A549 (cell line): ENCODE measurements at regions not wholly inside any gene's neighbourhood (a gene's known extent, or its start where the extent isn't known, plus 50 kb on each side); places are given as distances from the start of the nearest gene placed in this dataset.

Experiments
- ATAC-seq, 2 experiments: fragments of 200-7000 bp in 1 of 2; fragments of >200 bp in 1 of 2; cut with Nextera tagmentation in 1 of 2; cut with Tn5 transposase in 1 of 2; 3 replicates each; pipeline versions ENCODE4 v1.8.0 to v1.9.1; 2018 to 2020; ENCODE audit warnings: mild to moderate bottlenecking in 1 of 2, moderate library complexity in 1 of 2
- CTCF ChIA-PET: fragments of 300-600 bp; sonication (Branson Sonifier 250); formaldehyde crosslinking; extraction: SDS; loops from one replicate; lab custom pipeline; 2021; ENCODE audit warnings: antibody characterized with exemption, inconsistent platforms; lab: Yijun Ruan, JAX
- POLR2A ChIA-PET: fragments of 350-600 bp; formaldehyde crosslinking; extraction: SDS; loops from one replicate; lab custom pipeline; 2021; ENCODE audit warnings: antibody characterized with exemption, inconsistent platforms; lab: Yijun Ruan, JAX
- DNase-seq, 2 experiments: peaks; one replicate each; pipeline versions ENCODE4 v3.0.0 to v3.0.0-alpha.2; 2011 to 2016; ENCODE audit warnings: low read depth in 1 of 2, low spot score in 1 of 2
- FAIRE-seq: peaks from 2 replicates; lab custom pipeline; 2011; peaks lifted over from hg19 to GRCh38; lab: Jason Lieb, UNC
- H3K27ac ChIP-seq, 2 experiments: fragments of >200 bp; sonication (Bioruptor Twin); formaldehyde crosslinking; 3 replicates each; pipeline ENCODE4 v1.5.1; 2016 to 2017
- H3K4me1 ChIP-seq: fragments of >200 bp; sonication (Bioruptor Twin); formaldehyde crosslinking; 3 replicates; pipeline ENCODE4 v1.6.1; 2016
- H3K4me2 ChIP-seq: fragments of >200 bp; sonication (Bioruptor Twin); formaldehyde crosslinking; 3 replicates; pipeline ENCODE4 v1.6.1; 2016
- H3K4me3 ChIP-seq: fragments of >200 bp; sonication (Bioruptor Twin); formaldehyde crosslinking; 3 replicates; pipeline ENCODE4 v1.5.1; 2016
- H3K9me3 ChIP-seq: fragments of >200 bp; sonication (Bioruptor Twin); formaldehyde crosslinking; 3 replicates; pipeline ENCODE4 v1.6.1; 2016
- BCL3 ChIP-seq: fragments of >200 bp; sonication (Bioruptor Twin); formaldehyde crosslinking; IDR thresholded peaks from 3 replicates; pipeline ENCODE4 v1.6.1; 2016
- BHLHE40 ChIP-seq: IDR thresholded peaks from 2 replicates; pipeline ENCODE4 v1.6.1; 2012; ENCODE audit warnings: low read depth, low read length, inconsistent platforms
- CBX2 ChIP-seq: fragments of 200-600 bp; sonication (generic); IDR thresholded peaks from 2 replicates; pipeline ENCODE4 v1.6.1; 2016; ENCODE audit warnings: low read depth, mild to moderate bottlenecking, borderline replicate concordance
- CEBPB ChIP-seq, 2 experiments: fragments of >200 bp in 1 of 2; sonication (Bioruptor Twin) in 1 of 2; formaldehyde crosslinking in 1 of 2; IDR thresholded peaks; 2 replicates each; pipeline ENCODE4 v1.6.1; 2012 to 2016
- CHD2 ChIP-seq: fragments of 150-350 bp; IDR thresholded peaks from 2 replicates; pipeline ENCODE4 v1.6.1; 2014; ENCODE audit warnings: low read length; ENCODE audit not compliant: partially characterized antibody
- EHF ChIP-seq: fragments of 250-450 bp; sonication (Bioruptor Pico); IDR thresholded peaks from 2 replicates; pipeline ENCODE4 v1.5.0; 2020; ENCODE audit warnings: mild to moderate bottlenecking
- EHMT2 ChIP-seq: fragments of 200-600 bp; sonication (generic); IDR thresholded peaks from 2 replicates; pipeline ENCODE4 v1.6.1; 2016; ENCODE audit warnings: antibody characterized with exemption, low read depth, mild to moderate bottlenecking, moderate library complexity
- FOSB ChIP-seq: fragments of 250-450 bp; sonication (Bioruptor Pico); IDR thresholded peaks from 2 replicates; pipeline ENCODE4 v1.5.0; 2020; ENCODE audit warnings: mild to moderate bottlenecking, moderate library complexity
- HDAC2 ChIP-seq: fragments of 200-600 bp; sonication (generic); IDR thresholded peaks from 2 replicates; pipeline ENCODE4 v1.6.1; 2016
- HES2 ChIP-seq: fragments of >200 bp; sonication (Bioruptor Twin); formaldehyde crosslinking; IDR thresholded peaks from 2 replicates; pipeline ENCODE4 v1.6.1; 2016
- HEYL ChIP-seq: fragments of 250-450 bp; sonication (Bioruptor Pico); IDR thresholded peaks from 2 replicates; pipeline ENCODE4 v1.8.0; 2021; ENCODE audit warnings: mild to moderate bottlenecking, moderate library complexity
- HMGXB4 ChIP-seq: fragments of 250-450 bp; sonication (Bioruptor Pico); IDR thresholded peaks from 2 replicates; pipeline ENCODE4 v1.5.0; 2021; ENCODE audit warnings: mild to moderate bottlenecking, moderate library complexity, borderline replicate concordance
- JUN ChIP-seq, 2 experiments: fragments of >200 bp; sonication (Bioruptor Twin); formaldehyde crosslinking; IDR thresholded peaks; 2 replicates in 1 of 2; 3 replicates in 1 of 2; pipeline ENCODE4 v1.6.1; 2016 to 2017
- JUNB ChIP-seq: fragments of >200 bp; sonication (Bioruptor Twin); formaldehyde crosslinking; IDR thresholded peaks from 2 replicates; pipeline ENCODE4 v1.6.1; 2016
- MAFK ChIP-seq: fragments of 450-650 bp; IDR thresholded peaks from 2 replicates; pipeline ENCODE4 v1.6.1; 2014; ENCODE audit not compliant: partially characterized antibody
- MAZ ChIP-seq: fragments of 150-350 bp; IDR thresholded peaks from 2 replicates; pipeline ENCODE4 v1.6.1; 2014; ENCODE audit warnings: antibody characterized with exemption, low read depth, low read length, borderline replicate concordance
- NFE2L2 ChIP-seq: fragments of 150-350 bp; conservative IDR thresholded peaks from 2 replicates; pipeline ENCODE4 v1.6.1; 2014; ENCODE audit warnings: low read length
- PHF8 ChIP-seq: fragments of 200-600 bp; sonication (generic); IDR thresholded peaks from 2 replicates; pipeline ENCODE4 v1.6.1; 2016; ENCODE audit warnings: low read depth, mild to moderate bottlenecking, antibody characterized with exemption, moderate library complexity, borderline replicate concordance
- POLR2AphosphoS2 ChIP-seq: conservative IDR thresholded peaks from 2 replicates; pipeline ENCODE4 v1.6.1; 2012; ENCODE audit warnings: low read length, improper control_type of control experiment, inconsistent platforms
- RCOR1 ChIP-seq: fragments of 150-350 bp; IDR thresholded peaks from 2 replicates; pipeline ENCODE4 v1.6.1; 2014; ENCODE audit warnings: antibody characterized with exemption, low read length, low read depth
- REST ChIP-seq: fragments of 200-600 bp; sonication (generic); IDR thresholded peaks from 2 replicates; pipeline ENCODE4 v1.6.1; 2016; ENCODE audit warnings: antibody characterized with exemption, mild to moderate bottlenecking, moderate library complexity
- RNF2 ChIP-seq: fragments of 200-600 bp; sonication (generic); IDR thresholded peaks from 2 replicates; pipeline ENCODE4 v1.6.1; 2016; ENCODE audit warnings: low read depth, mild to moderate bottlenecking, antibody characterized with exemption, moderate library complexity, borderline replicate concordance
- SMC3 ChIP-seq: fragments of >200 bp; sonication (Bioruptor Twin); formaldehyde crosslinking; IDR thresholded peaks from 3 replicates; pipeline ENCODE4 v1.6.1; 2018; ENCODE audit warnings: inconsistent platforms
- TP53 ChIP-seq: fragments of 250-450 bp; sonication (Bioruptor Pico); IDR thresholded peaks from 2 replicates; pipeline ENCODE4 v1.5.0; 2021; ENCODE audit warnings: mild to moderate bottlenecking, moderate library complexity

- TF ChIP-seq HEYL (CRISPR knock-in tag) = no peak
- no peak for TF ChIP-seq RNF2
- no peak for TF ChIP-seq RCOR1
- no peak for TF ChIP-seq EHF (CRISPR knock-in tag)
- TF ChIP-seq CHD2 = no peak
Measured at GRCh38 chr7:10684606-10685005, 289.1 kb upstream of the PHF14 start (continued).

GRCh38 chr7:10685040-10685439 is 288.6 kb upstream of the PHF14 start:
- POLR2A ChIA-PET = no interaction called here
- Histone ChIP-seq H3K27ac (no peak overlapping the region), H3K4me1 (no peaks in the 10 kb centered on the region), H3K4me3 (no peak overlapping the region), H3K9me3 (no peaks in the 10 kb centered on the region), H3K4me2 (no peak overlapping the region)
- CTCF ChIA-PET = no interaction called here
- DNase-seq = no peak
- TF ChIP-seq CEBPB (IDR thresholded peaks at IDR 0.05) = no peak
- TF ChIP-seq POLR2AphosphoS2 = no peak
- TF ChIP-seq RCOR1 = no peak
- TF ChIP-seq TP53 (CRISPR knock-in tag) = no peak
- no peak for TF ChIP-seq JUNB
- no peak for TF ChIP-seq HMGXB4 (CRISPR knock-in tag)
- no peak for TF ChIP-seq RNF2
- TF ChIP-seq MAFK = no peak
- no peak for TF ChIP-seq EHMT2
- no peak for TF ChIP-seq HES2
- TF ChIP-seq JUN (IDR thresholded peaks at IDR 0.05) = no peak
- no peak for TF ChIP-seq CBX2
- TF ChIP-seq BHLHE40 = no peak
- TF ChIP-seq BCL3 = no peak
- TF ChIP-seq FOSB = no peak
- no peak for TF ChIP-seq HDAC2
- no peak for TF ChIP-seq MAZ
- TF ChIP-seq REST = no peak
- no peak for FAIRE-seq
- no peak for ATAC-seq

GRCh38 chr7:10688544-10688943 is 285.1 kb upstream of the PHF14 start:
- Histone ChIP-seq H3K27ac (no peak overlapping the region), H3K4me2 (no peak overlapping the region), H3K4me3 (no peak overlapping the region), H3K9me3 (no peaks in the 10 kb centered on the region), H3K4me1 (no peaks in the 10 kb centered on the region)
- POLR2A ChIA-PET = no interaction called here
- CTCF ChIA-PET = no interaction called here
- FAIRE-seq (no peak), ATAC-seq (no peak), DNase-seq (no peak)
- TF ChIP-seq SMC3 (no peak), HEYL (CRISPR knock-in tag) (no peak), NFE2L2 (no peak), BCL3 (no peak), PHF8 (no peak)
